ENCODE measurements at regions not wholly inside any gene's neighbourhood (a gene's known extent, or its start where the extent isn't known, plus 50 kb on each side); places are given as distances from the start of the nearest gene placed in this dataset.

- DNase-seq (ENCODE audit: extremely low spot score) = no peak
- no peak for TF ChIP-seq FOXK2 (IDR thresholded peaks at IDR 0.05)
- no peak for TF ChIP-seq L3MBTL2 (conservative IDR thresholded peaks at IDR 0.05)
- TF ChIP-seq SUZ12 (IDR thresholded peaks at IDR 0.05) = no peak
- TF ChIP-seq TARDBP (IDR thresholded peaks at IDR 0.05) = no peak
- CTCF ChIA-PET = no interaction called here
- POLR2A ChIA-PET = no interaction called here
These were observed 70.3 kb upstream of the RFLNA start for GRCh38 chr12:124224535-124225110.

DNA sequence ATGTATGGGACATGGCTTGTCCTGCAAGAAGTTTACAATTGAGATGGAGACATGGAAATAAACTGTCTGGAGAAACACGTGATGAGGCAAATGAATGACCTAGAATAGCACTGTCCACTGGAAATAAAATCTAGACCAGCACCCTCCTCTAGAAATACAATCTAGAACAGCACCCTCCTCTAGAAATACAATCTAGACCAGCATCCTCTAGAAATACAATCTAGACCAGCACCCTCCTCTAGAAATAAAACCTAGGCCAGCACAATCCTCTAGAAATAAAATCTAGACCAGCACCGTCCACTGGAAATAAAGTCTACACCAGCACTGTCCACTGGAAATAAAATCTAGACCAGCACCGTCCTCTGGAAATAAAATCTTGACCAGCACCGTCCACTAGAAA lies 69.2 kb upstream of the RFLNA start:
- TF ChIP-seq ARNT (IDR thresholded peaks at IDR 0.05) = peak; percentile 74; the same call in 1 of the 2 replicates
- no peak for TF ChIP-seq SP1 (IDR thresholded peaks at IDR 0.05)
- POLR2A ChIA-PET = no interaction called here
- no peak for DNase-seq (ENCODE audit: extremely low spot score)
- CTCF ChIA-PET = interaction anchor here (0.6 kb wide), 1 partner anchor 22 kb away, joined by 4 read pairs; no protein-coding TSS in a partner anchor

DNA sequence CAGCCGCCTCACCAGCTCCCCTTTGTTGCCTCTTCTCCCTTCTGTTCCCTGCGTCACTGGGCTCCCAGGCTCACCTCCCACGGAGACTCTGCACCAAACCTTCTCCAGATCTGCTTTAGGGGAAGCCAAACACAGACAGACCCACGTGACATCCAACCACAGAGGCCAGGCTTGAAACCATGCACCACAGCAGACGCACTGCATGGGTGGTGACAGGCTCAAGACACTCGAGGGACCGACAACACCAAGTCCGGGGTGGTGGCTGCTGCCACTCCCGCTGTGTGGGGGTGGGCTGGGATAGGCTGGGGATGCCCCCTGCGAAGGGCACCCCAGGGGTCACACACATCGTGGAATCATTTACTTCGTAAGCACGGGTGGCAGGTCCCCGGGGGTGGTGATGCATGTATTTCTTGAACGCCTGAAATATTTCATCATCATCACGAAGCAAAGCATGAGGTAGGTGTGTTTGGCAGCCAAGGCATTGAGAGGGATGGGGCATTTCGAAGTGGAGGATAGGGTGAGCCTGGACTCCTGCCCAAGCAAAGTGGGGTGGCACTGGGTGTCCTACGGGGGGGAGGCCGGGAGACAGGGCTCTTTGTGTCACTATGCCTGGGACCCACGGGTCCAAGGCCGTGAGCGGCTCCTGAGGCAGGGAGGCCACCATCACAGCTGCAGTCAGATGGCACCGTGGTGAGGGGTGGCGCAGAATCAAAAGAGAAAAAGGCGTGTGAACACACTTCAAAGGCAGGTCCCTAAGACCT lies 66.8 kb upstream of the RFLNA start:
- TF ChIP-seq HDGF (IDR thresholded peaks at IDR 0.05; ENCODE audit: borderline replicate concordance) = no peak
- no peak for TF ChIP-seq SP1 (IDR thresholded peaks at IDR 0.05)
- no peak for TF ChIP-seq SUZ12 (IDR thresholded peaks at IDR 0.05)
- TF ChIP-seq BHLHE40 (IDR thresholded peaks at IDR 0.05; ENCODE audit: borderline replicate concordance) = no peak
- no peak for TF ChIP-seq ZNF384 (IDR thresholded peaks at IDR 0.05)
- no peak for TF ChIP-seq CTBP1 (IDR thresholded peaks at IDR 0.05; ENCODE audit: borderline replicate concordance)
- no peak for TF ChIP-seq ARNT (IDR thresholded peaks at IDR 0.05)
- TF ChIP-seq FOXA1 (IDR thresholded peaks at IDR 0.05) = no peak
- TF ChIP-seq FOXM1 (IDR thresholded peaks at IDR 0.05; ENCODE audit: borderline replicate concordance) = no peak
- no peak for TF ChIP-seq TARDBP (IDR thresholded peaks at IDR 0.05)
- TF ChIP-seq L3MBTL2 (conservative IDR thresholded peaks at IDR 0.05) = no peak
- no peak for TF ChIP-seq FOXK2 (IDR thresholded peaks at IDR 0.05)
- DNase-seq (ENCODE audit: extremely low spot score) = no peak
- POLR2A ChIA-PET = no interaction called here
- CTCF ChIA-PET = no interaction called here

- no peak for DNase-seq (ENCODE audit: extremely low spot score)
- TF ChIP-seq CTBP1 (IDR thresholded peaks at IDR 0.05; ENCODE audit: borderline replicate concordance) (no peak), L3MBTL2 (conservative IDR thresholded peaks at IDR 0.05) (no peak), TARDBP (IDR thresholded peaks at IDR 0.05) (no peak), PKNOX1 (IDR thresholded peaks at IDR 0.05) (no peak), SP1 (IDR thresholded peaks at IDR 0.05) (no peak), FOXM1 (IDR thresholded peaks at IDR 0.05; ENCODE audit: borderline replicate concordance) (no peak), ELF4 (IDR thresholded peaks at IDR 0.05) (no peak), BHLHE40 (IDR thresholded peaks at IDR 0.05; ENCODE audit: borderline replicate concordance) (no peak), ZNF384 (IDR thresholded peaks at IDR 0.05) (no peak), LEF1 (IDR thresholded peaks at IDR 0.05; ENCODE audit: borderline replicate concordance) (no peak), ARNT (IDR thresholded peaks at IDR 0.05) (no peak), NFRKB (IDR thresholded peaks at IDR 0.05) (no peak)
- ChIA-PET CTCF (interaction anchor here (0.7 kb wide), 1 partner anchor 37 kb away, joined by 4 read pairs; no protein-coding TSS in a partner anchor), POLR2A (no interaction called here)
These were observed 65.4 kb upstream of the RFLNA start for GRCh38 chr12:124229520-124229919.

GRCh38 chr12:124230117-124230757 lies 64.7 kb upstream of the RFLNA start:
- TF ChIP-seq FOXK2 (IDR thresholded peaks at IDR 0.05) (no peak), FOXM1 (IDR thresholded peaks at IDR 0.05; ENCODE audit: borderline replicate concordance) (no peak), BHLHE40 (IDR thresholded peaks at IDR 0.05; ENCODE audit: borderline replicate concordance) (no peak), CTBP1 (IDR thresholded peaks at IDR 0.05; ENCODE audit: borderline replicate concordance) (no peak), LEF1 (IDR thresholded peaks at IDR 0.05; ENCODE audit: borderline replicate concordance) (no peak), NFRKB (IDR thresholded peaks at IDR 0.05) (no peak), SP1 (IDR thresholded peaks at IDR 0.05) (no peak), ARNT (IDR thresholded peaks at IDR 0.05) (no peak)
- CTCF ChIA-PET = no interaction called here
- POLR2A ChIA-PET = no interaction called here
- DNase-seq (ENCODE audit: extremely low spot score) = no peak

GRCh38 chr12:124230789-124231188 lies 64.1 kb upstream of the RFLNA start:
- no peak for TF ChIP-seq FOXK2 (IDR thresholded peaks at IDR 0.05)
- TF ChIP-seq CTBP1 (IDR thresholded peaks at IDR 0.05; ENCODE audit: borderline replicate concordance) = no peak
- no peak for TF ChIP-seq TARDBP (IDR thresholded peaks at IDR 0.05)
- no peak for TF ChIP-seq LEF1 (IDR thresholded peaks at IDR 0.05; ENCODE audit: borderline replicate concordance)
- TF ChIP-seq BHLHE40 (IDR thresholded peaks at IDR 0.05; ENCODE audit: borderline replicate concordance) = no peak
- no peak for TF ChIP-seq SUZ12 (IDR thresholded peaks at IDR 0.05)
- TF ChIP-seq HDGF (IDR thresholded peaks at IDR 0.05; ENCODE audit: borderline replicate concordance) = no peak
- no peak for TF ChIP-seq FOXM1 (IDR thresholded peaks at IDR 0.05; ENCODE audit: borderline replicate concordance)
- no peak for TF ChIP-seq ZNF384 (IDR thresholded peaks at IDR 0.05)
- no peak for TF ChIP-seq NFRKB (IDR thresholded peaks at IDR 0.05)
- no peak for TF ChIP-seq ELF4 (IDR thresholded peaks at IDR 0.05)
- no peak for TF ChIP-seq ARNT (IDR thresholded peaks at IDR 0.05)
- TF ChIP-seq PKNOX1 (IDR thresholded peaks at IDR 0.05) = no peak
- no peak for TF ChIP-seq L3MBTL2 (conservative IDR thresholded peaks at IDR 0.05)
- TF ChIP-seq SP1 (IDR thresholded peaks at IDR 0.05) = no peak
- TF ChIP-seq FOXA1 (IDR thresholded peaks at IDR 0.05) = no peak
- POLR2A ChIA-PET = no interaction called here
- no peak for DNase-seq (ENCODE audit: extremely low spot score)
- CTCF ChIA-PET = no interaction called here

All from HEK293T (cell line).